ENCODE measurements at regions not wholly inside any gene's neighbourhood (a gene's known extent, or its start where the extent isn't known, plus 50 kb on each side); places are given as distances from the start of the nearest gene placed in this dataset.

DNA sequence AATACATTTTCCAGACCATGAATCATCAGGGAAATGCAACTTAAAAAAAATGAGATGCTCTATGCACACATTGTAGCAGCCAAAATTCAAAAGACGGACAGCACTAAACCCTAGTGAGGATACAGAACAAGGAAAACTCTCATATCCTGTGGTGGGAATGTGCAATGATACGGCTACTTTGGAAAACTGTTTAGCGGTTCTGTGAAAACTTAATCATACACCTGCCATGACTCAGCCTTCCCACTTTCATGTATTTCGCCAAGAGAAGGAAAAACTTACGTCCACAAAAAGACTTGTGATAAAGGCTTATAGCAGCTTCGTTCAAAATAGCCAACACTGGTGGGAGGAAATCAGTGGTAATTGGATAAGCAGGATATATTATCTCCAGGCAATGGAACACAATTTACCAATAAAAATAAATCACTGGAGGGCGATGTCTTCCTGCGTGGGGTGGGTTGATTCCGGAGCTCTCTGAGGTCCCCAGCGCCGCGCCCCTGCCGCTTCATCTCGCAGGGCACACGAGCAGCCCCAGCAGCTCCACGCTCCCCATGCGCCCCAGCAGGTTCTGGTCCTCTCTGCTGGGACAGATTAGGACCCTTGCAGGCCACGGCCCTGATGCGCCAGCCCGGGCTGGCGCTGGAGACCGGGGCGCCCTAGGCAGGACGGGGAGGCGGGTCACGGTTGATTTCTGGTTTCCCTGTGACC lies 97.2 kb upstream of the ARHGEF7 start:
- no peaks in the 10 kb centered on the region for H3K36me3 ChIP-seq (ENCODE audit: control insufficient read depth in 4 of 4, insufficient read depth in 4 of 4, low read length in 4 of 4)
- WGBS, 2 donors = 90 to 92% methylated on average over 26 of the region's 26 CpGs
- H3K9ac ChIP-seq (ENCODE audit: insufficient read depth in 1 of 2, low read length in 2 of 2) = no peak overlapping the region
- TF ChIP-seq, protein P1, sequence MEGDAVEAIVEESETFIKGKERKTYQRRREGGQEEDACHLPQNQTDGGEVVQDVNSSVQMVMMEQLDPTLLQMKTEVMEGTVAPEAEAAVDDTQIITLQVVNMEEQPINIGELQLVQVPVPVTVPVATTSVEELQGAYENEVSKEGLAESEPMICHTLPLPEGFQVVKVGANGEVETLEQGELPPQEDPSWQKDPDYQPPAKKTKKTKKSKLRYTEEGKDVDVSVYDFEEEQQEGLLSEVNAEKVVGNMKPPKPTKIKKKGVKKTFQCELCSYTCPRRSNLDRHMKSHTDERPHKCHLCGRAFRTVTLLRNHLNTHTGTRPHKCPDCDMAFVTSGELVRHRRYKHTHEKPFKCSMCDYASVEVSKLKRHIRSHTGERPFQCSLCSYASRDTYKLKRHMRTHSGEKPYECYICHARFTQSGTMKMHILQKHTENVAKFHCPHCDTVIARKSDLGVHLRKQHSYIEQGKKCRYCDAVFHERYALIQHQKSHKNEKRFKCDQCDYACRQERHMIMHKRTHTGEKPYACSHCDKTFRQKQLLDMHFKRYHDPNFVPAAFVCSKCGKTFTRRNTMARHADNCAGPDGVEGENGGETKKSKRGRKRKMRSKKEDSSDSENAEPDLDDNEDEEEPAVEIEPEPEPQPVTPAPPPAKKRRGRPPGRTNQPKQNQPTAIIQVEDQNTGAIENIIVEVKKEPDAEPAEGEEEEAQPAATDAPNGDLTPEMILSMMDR (IDR thresholded peaks at IDR 0.05; ENCODE audit: control extremely low read depth, extremely low read depth) = no peak
- peaks cover 0 to 9% (median 7%) of the 10 kb centered on the region in 4 donors for H3K9me3 ChIP-seq (ENCODE audit: control insufficient read depth in 4 of 4, insufficient read depth in 3 of 4, low read length in 3 of 4)
- no peak overlapping the region for H3K27ac ChIP-seq (ENCODE audit: low read depth in 1 of 2, low read length in 1 of 2)
- ATAC-seq (ENCODE audit: insufficient read depth, low FRiP score) (no peak), DNase-seq (no peak)
- H3K27me3 ChIP-seq (ENCODE audit: control insufficient read depth in 3 of 3, insufficient read depth in 3 of 3, low read length in 2 of 3) = no peaks in the 10 kb centered on the region
- H3K4me3 ChIP-seq = no peak overlapping the region
- H3K4me1 ChIP-seq (ENCODE audit: control insufficient read depth in 5 of 5, insufficient read depth in 5 of 5, low read length in 5 of 5) = peaks cover 0 to 2% (median 0%) of the 10 kb centered on the region in 5 donors

DNA sequence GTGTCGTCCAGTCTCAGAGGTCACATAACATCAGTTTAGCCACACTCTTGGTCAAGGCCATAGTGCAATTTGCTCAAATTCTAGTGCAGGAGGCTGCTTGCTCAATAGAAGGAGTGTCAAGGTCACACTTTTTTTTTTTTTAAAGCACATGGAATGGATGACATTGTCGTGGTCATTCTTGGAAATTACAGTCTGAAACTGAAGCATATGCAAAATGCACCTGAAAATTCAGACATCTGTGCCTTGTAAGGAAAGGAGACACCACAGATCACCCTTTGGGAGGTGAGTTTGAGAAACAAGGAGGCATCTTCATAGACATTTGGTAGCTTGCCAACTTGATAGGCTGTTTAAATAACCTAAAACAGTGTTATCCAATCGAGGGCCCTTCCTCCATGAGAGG lies 98.3 kb upstream of the ANKRD10 start:
- 68 to 73% methylated on average over 3 of the region's 3 CpGs for WGBS, 2 donors
- no peaks in the 10 kb centered on the region for H3K36me3 ChIP-seq (ENCODE audit: control insufficient read depth in 4 of 4, insufficient read depth in 4 of 4, low read length in 4 of 4)
- no peak overlapping the region for H3K27ac ChIP-seq (ENCODE audit: low read depth in 1 of 2, low read length in 1 of 2)
- DNase-seq = no peak
- H3K9me3 ChIP-seq (ENCODE audit: control insufficient read depth in 4 of 4, insufficient read depth in 3 of 4, low read length in 3 of 4) = no peaks in the 10 kb centered on the region
- ATAC-seq (ENCODE audit: insufficient read depth, low FRiP score) = no peak
- no peak overlapping the region for H3K4me3 ChIP-seq
- TF ChIP-seq, protein P1 (IDR thresholded peaks at IDR 0.05; ENCODE audit: control extremely low read depth, extremely low read depth) = no peak
- no peak overlapping the region for H3K9ac ChIP-seq (ENCODE audit: insufficient read depth in 1 of 2, low read length in 2 of 2)
- no peaks in the 10 kb centered on the region for H3K27me3 ChIP-seq (ENCODE audit: control insufficient read depth in 3 of 3, insufficient read depth in 3 of 3, low read length in 2 of 3)
- peaks cover 0 to 2% (median 0%) of the 10 kb centered on the region in 5 donors for H3K4me1 ChIP-seq (ENCODE audit: control insufficient read depth in 5 of 5, insufficient read depth in 5 of 5, low read length in 5 of 5)

DNA sequence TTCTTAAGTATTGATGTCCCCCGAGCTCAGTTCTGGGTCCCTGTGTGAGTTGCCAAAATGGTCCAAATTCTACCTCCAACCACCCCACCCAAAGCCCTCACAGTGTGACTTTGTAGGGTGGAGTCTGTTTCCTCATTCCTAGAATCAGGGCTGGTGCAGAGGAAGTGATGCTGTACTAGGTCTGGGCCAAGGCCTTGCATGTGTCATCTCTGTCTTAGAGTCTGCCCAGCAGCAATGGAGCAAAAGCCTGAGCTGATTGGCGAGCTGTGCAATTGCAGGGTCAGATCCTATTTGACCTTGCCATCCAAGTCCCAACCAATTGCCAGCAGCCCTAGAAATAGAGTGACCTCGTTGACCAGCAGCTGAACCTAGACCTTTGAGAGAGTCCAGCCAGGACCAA lies 97.0 kb upstream of the ANKRD10 start:
- DNase-seq (no peak), ATAC-seq (ENCODE audit: insufficient read depth, low FRiP score) (no peak)
- TF ChIP-seq, protein P1 (IDR thresholded peaks at IDR 0.05; ENCODE audit: control extremely low read depth, extremely low read depth) = no peak
- Histone ChIP-seq H3K9me3 (ENCODE audit: control insufficient read depth in 4 of 4, insufficient read depth in 3 of 4, low read length in 3 of 4) (no peaks in the 10 kb centered on the region), H3K27me3 (ENCODE audit: control insufficient read depth in 3 of 3, insufficient read depth in 3 of 3, low read length in 2 of 3) (no peaks in the 10 kb centered on the region), H3K9ac (ENCODE audit: insufficient read depth in 1 of 2, low read length in 2 of 2) (no peak overlapping the region), H3K4me1 (ENCODE audit: control insufficient read depth in 5 of 5, insufficient read depth in 5 of 5, low read length in 5 of 5) (peaks cover 0 to 10% (median 5%) of the 10 kb centered on the region in 5 donors), H3K36me3 (ENCODE audit: control insufficient read depth in 4 of 4, insufficient read depth in 4 of 4, low read length in 4 of 4) (no peaks in the 10 kb centered on the region), H3K27ac (ENCODE audit: low read depth in 1 of 2, low read length in 1 of 2) (no peak overlapping the region), H3K4me3 (no peak overlapping the region)
- 81 to 83% methylated on average over 3 of the region's 3 CpGs for WGBS, 2 donors

DNA sequence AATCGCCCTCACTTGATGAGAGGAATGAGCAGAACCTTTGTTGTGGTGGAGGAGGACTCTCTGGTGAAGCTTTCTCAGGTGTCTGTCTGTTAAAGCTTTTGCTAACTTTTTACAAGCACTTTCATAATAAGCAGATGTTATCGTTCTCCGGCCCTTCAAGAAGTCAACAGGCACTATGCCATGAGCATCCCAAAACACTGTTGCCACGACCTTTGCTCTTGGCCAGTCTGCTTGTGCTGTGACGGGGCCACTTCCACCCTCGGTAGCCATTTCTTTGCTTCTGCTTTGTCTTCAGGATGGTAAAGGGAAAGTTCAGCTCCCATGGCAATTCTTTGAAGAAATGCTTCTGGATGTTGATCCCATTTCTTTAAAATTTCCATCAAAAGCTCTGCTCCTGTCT lies 93.5 kb upstream of the ANKRD10 start:
- H3K36me3 ChIP-seq (ENCODE audit: control insufficient read depth in 4 of 4, insufficient read depth in 4 of 4, low read length in 4 of 4) = no peaks in the 10 kb centered on the region
- peaks cover 0 to 27% (median 14%) of the 10 kb centered on the region in 5 donors for H3K4me1 ChIP-seq (ENCODE audit: control insufficient read depth in 5 of 5, insufficient read depth in 5 of 5, low read length in 5 of 5)
- no peak overlapping the region for H3K27ac ChIP-seq (ENCODE audit: low read depth in 1 of 2, low read length in 1 of 2)
- no peak overlapping the region for H3K9ac ChIP-seq (ENCODE audit: insufficient read depth in 1 of 2, low read length in 2 of 2)
- WGBS, 2 donors = 80 to 88% methylated on average over 6 of the region's 6 CpGs
- H3K27me3 ChIP-seq (ENCODE audit: control insufficient read depth in 3 of 3, insufficient read depth in 3 of 3, low read length in 2 of 3) = no peaks in the 10 kb centered on the region
- no peak for ATAC-seq (ENCODE audit: insufficient read depth, low FRiP score)
- DNase-seq = no peak
- H3K9me3 ChIP-seq (ENCODE audit: control insufficient read depth in 4 of 4, insufficient read depth in 3 of 4, low read length in 3 of 4) = peaks cover 0 to 2% (median 0%) of the 10 kb centered on the region in 4 donors
- TF ChIP-seq, protein P1 (IDR thresholded peaks at IDR 0.05; ENCODE audit: control extremely low read depth, extremely low read depth) = no peak
- H3K4me3 ChIP-seq = no peak overlapping the region

Measured in lung (tissue), 11 donors.